GM19324 (cell line): ENCODE measurements at regions not wholly inside any gene's neighbourhood (a gene's known extent, or its start where the extent isn't known, plus 50 kb on each side); places are given as distances from the start of the nearest gene placed in this dataset.

Experiments used
- ATAC-seq: cut with Tn5 transposase; IDR thresholded peaks from one replicate; pipeline ENCODE4 v1.9.1; 2021; ENCODE audit warnings: mild to moderate bottlenecking, moderate library complexity; ENCODE audit not compliant: unreplicated experiment, low FRiP score

DNA sequence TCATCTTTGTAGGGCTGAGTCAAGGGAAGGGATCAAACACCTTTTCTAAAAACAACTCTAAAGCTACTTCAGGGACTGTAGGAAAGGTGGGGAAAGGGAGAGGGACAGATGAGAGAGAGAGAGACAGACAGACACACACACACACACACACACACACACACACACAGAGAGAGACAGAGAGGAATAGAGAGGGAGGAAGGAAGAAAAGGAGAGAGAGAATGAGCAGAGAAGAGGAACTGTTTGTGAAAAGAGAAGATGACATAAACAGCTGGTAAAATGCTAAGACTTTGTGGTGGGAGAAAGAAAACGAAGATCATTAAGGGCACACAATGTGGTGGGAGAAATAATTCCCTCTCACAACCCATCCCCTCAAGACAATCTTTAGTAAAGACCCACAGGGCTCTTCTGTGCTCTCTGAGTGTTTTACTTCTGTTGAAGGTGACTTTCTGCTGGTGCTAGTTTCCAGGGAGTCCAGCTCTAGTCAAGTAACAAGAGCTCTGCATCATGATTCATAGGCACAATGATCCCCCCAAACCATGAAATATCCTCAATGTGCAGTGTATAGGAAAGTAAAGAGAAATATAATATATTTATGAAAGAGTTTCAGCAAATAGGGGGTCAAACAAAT, 77.2 kb upstream of the STK17B start:
- ATAC-seq: no peak

DNA sequence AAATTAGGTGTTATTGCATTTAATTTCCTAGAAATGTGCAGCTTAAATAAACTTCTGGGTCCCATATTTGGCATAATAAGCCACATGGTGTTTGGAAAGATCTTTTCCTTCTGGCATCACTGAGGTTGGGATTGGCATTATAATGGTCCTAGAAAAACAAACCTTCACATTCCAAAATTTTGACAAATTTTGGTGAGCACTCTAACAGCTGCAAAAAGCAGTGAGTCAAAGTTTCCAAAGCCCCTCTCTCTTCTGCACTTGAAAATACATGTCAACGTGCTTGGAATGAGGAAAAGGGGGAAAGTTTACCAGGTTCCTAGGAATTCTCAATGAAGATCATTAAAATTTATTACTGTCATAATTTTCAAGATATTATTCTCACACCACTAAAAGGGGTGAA, 77.8 kb upstream of the STK17B start:
- ATAC-seq: no peak

DNA sequence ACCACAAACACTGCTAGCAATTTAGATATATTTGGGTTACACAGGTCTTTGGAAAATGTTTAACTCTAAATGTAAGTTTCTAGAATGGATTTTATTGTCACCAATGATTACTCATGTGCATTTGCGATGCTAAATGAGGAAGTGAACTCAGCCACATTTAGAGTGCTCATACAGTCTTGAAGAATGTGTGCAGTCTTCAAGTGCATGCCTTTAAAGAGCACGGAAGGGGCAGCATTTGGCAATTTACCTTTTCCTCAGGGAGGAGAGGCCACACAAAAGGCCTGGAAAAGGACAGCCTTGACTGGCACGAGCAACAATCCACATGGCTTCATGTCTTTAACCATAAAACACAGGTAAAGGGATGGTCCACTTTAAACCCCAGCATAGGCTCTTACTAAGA, 78.5 kb upstream of the STK17B start:
- ATAC-seq: peak; percentile 86

DNA sequence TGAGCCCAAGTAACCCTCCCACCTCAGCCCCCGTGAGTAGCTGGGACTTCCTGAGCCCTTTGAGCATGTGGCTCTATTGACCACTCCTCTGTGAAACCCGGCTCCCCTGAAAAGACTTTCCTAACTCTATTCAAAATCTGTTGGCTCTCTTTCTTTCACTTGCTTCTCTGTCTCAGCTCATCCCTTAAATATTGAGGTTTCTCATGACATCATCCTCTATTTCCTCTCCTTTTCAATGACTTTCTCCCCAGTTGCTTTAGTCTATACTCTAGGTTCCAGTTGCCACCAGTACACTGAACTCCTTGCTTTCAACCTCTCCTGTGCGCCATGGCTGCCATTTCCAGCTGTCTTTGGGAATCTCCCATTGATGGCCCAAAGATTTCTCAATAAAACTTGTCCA, 79.8 kb upstream of the STK17B start:
- ATAC-seq: no peak

DNA sequence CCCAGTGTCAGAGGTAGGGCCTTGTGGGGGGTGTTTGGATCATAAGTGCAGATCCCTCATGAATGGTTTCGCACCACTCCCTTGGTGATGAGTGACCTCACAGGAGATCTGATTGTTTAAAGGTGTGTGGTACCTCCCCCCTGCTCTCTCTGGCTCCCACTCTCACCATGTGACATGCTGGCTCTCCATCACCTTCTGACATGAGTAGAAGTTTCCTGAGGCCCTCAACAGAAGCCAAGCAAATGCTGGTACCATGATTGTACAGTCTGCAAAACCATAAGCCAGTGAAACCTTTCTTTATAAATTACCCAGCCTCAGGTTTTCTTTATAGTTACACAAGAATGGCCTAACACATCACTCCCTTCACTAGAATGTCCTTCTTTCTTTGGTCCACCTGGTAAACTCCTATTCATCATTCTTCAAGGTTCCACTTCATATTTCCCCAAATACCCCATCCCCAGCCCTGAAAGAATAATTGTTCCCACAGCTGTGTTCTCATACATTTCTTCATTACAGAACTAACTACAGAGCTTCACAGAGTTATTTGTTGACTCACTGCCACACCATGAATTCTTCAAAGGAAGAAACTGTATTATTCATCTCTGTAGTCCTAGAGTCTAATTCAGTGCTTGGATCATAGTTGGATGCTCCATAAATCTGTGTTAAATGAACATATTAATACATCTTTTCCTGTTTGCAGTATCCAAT, 81.2 kb upstream of the STK17B start:
- no peak for ATAC-seq

DNA sequence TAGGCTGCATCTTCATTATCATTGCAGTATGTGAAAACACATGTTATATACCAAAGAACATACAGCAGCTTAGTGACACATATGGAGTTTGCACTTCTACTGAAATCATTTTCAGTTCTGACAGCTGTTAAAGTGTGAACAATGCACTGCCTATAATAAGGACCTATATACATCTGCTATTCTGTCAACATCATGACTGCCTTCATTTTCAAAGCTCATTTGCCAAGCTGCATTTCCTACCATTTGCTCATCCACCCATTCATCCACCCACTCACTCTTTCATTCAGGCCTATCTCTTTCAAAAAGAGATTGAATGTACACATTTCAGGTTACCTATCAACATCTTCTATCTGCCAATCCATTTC, 81.7 kb upstream of the STK17B start:
- ATAC-seq: no peak

DNA sequence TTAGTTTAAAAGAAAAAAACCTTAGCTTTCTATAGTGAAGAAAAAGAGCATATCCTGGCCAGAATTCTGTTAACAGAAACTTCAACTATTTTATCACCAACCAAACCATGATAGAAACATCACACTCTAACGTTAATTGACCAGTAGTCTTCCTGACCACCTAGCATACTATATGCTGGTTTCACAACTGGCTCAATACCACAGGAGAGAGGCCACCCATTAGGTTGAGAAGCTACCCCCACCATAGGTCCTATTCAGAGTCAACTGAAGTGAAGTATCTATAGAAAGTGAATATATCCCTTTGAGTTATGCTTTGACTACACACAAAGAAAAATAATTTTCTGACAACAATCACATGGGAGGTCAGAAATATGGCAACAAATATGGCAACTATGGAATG, 85.2 kb upstream of the STK17B start:
- ATAC-seq: no peak

DNA sequence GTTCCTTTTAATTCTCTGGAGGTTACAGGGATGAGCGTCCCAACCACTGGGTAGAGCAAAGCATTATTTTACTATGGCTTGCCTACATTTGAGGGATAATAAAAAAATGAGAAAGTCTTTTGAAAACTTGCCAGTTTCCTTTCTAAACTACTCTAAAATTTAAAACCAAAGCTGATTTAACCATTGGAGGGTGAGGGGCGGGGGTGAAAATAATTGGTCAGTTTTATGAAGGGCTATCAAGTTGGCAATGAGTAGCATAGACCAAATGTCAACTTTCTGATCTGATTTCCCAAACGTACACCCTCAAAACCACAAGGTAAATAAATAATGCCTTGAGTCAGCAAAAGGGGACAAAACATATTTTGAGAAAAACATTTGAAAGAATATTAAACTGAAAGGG, 85.7 kb upstream of the STK17B start:
- ATAC-seq: no peak

DNA sequence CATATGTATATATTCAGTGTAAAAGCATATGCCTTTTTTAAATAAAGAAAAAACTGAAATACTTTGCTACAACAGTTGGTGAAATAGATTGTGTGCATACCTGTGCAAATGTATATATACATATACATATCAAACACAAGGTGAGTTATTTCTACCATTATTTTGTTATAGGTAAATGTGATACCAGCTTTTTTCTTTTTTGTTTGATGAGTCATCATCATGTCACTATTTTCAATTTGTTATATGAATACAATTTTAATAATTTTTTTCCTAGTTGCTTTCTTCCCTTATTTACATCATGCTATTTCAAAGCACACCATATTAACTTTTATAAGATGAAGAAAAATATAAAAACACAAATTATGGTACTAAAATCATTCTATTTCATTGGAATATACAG, 87.0 kb upstream of the STK17B start:
- ATAC-seq: no peak

DNA sequence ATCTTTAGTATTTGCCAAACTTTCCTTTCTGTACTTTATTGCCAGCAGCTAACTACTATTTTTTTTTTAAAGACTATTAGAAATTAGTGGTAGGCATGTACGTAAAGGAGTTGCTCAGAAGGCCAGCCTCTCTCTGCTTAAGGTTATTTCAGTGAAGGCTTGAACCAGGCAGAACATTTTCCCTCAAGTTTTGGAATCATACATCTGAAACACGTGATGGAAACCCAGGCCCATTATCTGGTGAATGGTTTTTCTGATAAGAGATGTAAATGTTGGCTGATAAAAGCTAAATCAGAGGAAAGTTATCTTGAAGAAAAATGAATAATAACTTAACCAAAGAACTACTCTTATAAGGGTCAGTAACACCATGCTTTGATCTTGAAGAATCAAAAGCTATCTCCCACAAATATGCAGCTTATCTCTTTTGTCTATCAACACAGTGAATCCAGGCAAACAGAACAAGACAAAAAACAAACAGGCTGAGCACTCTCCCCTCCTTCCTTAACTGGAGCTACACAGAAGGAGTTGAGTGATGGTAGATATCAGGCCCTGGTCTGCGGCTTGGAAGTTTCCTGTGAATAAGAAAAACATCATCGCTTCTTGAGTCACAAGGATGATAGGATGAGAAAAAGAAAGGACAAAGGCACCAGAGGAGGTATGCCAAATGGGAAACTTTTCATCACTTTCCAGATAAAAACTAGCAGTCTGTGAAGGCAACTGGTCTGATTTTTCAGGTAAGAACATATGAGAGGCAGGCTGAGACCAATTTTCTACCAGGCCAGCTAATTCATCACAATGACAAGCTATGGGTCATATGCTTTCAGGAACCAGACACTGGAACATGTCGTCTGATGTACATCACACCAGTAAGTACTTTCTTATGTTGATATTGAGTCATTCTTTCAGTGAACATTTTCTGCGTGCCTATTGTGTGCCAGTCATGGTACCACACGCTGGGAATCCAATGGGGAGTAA, 88.4 kb upstream of the STK17B start:
- ATAC-seq: no peak

DNA sequence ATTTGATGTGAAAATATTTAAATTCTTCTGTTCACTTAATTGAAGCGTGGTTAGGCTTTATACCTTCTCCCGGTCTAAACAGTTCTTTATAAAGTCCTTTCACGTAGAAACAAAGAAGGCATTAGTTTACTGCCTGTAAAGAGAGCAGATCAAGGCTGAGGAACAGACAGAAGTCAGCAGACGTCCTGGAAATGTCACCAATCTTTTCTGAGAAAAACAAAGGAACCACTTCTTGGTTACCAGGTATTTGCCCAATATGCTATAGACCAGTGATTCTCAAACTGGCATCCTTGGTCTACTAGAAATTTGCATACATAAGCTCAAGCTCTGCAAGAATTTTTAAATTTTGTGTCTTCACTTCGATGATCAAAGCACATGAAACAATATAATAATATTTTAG, 89.2 kb upstream of the STK17B start:
- ATAC-seq: no peak

DNA sequence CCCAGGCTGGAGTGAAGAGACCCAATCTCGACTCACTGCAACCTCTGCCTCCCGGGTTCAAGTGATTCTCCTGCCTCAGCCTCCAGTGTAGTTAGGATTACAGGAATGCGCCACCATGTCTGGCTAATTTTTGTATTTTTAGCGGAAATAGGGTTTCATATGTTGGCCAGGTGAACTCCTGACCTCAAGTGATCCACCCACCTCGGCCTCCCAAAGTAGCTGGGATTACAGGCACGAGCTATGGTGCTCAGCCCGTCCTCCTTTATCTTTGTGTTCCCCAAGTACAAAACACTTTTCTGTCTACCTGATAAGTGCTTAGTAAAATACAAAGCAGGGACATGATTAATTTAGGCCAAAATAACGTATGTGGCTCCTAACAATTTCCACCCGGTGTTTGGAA, 91.2 kb upstream of the STK17B start:
- ATAC-seq: no peak

DNA sequence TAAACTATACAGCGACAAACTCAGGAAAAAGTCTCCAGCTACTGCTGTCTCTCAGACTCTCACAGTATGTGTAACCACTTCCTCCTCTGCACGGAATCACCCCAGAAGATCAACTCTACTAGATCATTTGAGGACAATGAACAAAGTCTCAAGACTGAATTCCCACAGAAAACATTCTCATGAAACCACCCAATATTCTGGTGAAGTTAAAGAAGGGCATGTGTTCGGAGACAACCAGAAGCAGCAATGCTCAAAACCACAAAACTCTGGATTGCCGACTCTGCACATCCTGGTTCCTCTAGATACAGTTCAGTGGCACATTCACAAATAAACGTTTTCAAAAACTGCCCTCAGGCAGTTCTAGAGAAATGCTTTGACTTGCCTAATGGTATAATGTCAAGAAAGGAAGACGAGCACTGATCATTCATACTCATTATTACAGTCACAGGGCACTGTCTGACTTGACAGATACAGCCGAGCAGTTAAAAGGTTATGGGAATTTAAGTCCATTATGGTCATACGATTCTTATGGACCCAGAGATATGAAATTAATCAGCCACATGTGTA, 91.9 kb upstream of the STK17B start:
- ATAC-seq: peak; percentile 92

DNA sequence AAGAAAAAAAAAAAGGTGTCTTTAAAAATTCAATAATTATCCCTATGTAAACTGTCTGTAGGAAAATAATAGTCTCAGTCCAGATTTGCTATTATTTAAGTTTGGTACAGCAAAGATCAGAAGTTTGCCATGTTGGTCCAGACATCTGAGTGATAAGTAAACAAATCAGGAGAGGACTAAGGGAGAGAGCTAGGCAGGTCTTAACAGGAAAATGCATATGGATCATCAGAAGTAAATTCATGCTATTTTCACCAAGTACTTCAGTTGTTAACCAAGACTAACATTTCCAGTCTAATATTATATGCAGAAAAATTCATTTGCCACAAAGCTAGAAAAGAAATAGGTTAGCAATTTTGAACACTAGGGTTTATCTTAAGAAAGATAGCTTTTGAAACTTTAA, 95.0 kb upstream of the STK17B start:
- no peak for ATAC-seq

DNA sequence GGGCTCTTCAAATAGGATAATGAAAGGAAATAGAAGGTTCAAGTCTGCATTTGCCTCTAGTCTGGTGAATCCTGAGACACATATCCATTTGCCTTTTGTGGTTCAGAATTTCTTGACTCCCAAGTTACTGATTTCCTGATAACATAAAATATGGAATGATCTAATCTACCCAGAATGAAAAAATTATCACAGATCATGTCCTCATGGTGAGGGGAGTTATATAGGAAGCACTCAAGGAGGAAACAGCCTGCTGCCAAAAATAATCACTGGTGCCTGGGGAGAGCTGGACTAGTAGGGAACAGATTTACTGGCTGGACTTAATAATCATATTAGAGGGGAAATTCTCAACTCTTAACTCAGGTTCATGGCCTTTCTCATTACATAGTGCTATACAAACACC, 95.5 kb upstream of the STK17B start:
- no peak for ATAC-seq

DNA sequence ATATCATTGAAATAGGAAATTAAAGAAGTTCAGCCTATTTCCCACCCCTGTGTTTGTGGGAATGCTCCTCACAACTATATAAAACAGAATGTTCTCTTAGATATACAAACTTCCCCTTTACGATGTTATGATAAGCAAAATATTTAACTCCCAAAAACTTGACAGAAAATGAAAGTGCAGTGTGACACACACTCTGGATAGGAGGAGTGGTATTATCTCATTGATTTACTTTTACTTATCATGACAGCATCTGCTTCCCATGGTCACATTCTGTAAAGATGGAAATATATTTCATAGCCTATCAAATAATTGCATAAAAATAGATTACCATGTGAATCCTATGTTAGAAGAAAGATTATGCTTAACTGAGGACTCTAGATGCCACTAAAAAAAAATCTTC, 96.6 kb upstream of the STK17B start:
- no peak for ATAC-seq

DNA sequence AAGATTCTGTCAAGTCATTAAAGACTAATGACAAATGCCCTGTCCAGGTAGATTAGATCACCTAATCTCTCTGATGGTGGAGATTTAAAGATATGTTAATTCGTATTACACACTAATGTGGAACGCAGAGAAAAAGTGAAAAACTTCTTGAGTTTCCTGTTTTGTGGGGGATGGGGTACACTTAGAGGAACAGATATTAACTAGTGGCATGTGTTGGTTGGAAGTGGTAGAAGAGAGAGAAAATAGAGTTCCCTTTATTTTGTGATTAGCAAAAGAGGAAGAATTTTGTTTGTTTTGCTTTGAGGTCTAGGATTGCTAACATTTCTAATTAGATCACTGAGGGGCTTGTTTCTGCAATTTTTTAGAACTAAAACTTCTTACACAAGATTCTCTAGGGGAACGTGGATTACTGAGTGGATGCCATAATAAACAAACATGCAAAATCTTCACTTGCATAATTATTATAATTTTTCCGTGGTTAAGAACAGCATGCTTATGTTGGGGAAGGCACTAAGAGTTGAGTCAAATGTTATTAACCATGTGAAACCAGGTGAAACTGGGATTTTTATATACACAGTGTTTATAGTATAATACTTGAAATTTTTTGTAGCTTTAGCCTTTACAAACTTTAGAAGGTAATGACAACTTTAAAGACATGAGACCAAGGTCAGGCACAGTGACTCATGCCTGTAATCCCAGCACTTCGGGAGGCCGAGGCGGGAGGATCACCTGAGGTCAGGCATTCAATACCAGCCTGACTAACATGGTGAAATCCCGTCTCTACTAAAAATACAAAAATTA, 97.4 kb upstream of the STK17B start:
- no peak for ATAC-seq

DNA sequence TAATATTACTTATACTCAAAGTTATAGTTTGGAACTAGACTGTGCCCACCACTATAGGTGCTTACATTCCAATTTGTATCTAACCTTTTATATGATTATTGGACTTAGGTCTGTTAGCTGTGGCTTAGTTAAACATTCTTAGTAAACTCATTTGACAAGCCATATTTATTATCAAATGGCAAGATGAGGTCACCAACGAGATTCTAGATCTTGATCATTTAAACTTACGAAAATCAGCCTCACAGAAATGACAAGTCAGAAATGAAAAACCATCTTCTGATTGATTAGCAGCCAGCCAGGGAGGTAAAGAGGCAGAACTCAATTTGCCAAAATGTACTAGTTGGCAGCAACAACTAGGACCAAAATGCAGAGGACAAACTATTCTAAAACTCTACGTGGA, 100.4 kb upstream of the STK17B start:
- ATAC-seq: no peak

DNA sequence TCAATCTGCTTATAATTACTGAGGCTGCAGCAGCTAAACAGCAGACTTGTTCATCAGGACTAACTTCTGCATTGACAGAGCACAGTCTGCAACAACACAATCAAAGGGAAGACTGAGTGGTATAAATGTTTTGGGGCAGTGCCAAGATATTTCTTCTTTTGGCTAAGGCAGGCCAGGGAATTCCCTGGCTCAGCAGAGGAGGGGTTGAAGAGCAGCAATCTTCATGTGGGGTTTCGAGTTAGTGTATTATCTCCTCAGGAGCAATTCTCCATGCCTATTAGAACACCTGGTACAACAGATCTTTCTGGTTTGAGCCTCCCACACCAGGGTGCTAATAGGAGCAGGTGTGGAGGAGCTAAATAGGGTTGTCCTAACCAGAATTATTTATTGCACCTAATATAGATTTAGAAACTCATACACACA, 103.0 kb upstream of the STK17B start:
- ATAC-seq: peak; percentile 53

DNA sequence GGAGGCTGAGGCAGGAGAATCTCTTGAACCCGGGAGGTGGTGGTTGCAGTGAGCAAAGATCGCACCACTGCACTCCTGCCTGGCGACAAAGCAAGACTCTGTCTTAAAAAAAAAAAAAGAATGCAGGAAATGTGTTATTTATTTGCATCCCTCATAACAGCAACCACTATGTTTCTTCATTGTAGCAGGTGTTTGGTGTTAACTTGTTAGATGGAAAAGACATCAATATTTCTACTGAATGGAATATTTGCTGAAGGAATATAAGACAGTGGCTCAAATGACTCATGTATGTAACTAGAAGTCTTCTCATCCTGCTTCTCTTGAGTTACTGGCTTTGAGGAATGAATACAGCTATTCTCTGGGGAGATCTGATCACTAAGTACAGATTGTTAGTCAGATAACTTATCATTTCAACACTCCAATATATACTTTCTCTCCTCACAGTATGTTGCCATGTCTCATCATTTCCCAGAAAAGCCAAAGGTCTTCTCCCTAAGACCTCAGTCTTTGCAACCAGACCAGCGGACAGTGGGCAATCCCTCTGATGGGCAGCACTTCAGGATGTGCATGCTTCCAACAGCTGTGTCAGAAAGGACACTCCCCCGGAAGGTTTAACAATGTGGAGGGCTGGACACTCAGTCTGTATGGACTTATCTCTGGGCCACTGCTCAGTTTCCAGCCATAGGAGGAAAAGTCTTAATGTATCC, 104.4 kb upstream of the STK17B start:
- no peak for ATAC-seq
